ENCODE measurements at regions not wholly inside any gene's neighbourhood (a gene's known extent, or its start where the extent isn't known, plus 50 kb on each side); places are given as distances from the start of the nearest gene placed in this dataset.

DNA sequence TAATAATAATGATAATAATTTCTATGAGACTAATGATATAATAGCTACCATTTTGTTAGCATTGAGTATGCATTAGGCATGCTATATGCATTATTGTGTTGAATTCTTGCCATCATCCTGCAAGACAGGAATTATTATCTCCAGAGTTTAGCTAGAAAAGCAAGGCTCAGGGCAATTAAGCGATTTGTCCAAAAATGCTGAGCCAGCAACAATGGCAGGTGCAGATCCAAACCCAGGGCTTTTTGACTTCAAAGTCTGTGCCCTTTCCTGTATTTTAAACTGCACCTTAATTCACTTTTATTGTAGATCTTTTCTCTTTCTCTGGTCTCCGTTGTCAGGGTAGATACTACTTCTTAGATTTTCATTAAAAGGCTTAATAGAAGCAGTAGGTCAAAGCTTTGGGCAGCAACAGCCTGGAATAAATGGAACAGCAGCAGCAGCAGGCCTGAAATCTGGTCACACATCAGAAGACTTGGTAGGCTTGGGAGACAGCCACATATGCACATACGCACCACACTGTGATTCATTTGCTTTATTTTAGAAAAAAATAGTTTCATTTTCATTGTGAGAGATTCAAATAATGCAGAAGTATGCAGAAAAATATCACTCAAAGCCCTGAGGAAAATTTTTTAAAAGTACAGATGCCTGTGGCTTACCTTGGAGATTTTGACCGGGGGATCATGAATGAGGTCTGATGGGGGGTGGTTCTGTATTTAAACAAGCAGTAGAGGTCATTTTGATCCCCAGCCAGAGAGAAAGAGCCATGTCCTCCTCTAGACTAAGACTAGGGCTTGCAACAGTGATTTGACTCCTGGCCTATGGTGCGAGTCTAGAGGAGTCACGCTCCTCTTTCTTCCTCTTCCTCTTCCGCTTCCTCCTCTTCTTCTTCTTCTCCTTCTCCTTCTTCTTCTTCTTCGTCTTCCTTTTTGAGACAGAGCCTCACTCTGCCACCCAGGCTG, 455.7 kb downstream of the TSN start:
- no peaks in the 10 kb centered on the region for H3K27me3 ChIP-seq (ENCODE audit: control insufficient read depth, insufficient read depth, low read length)
- intact Hi-C loops (cut with DNase I) = no loop called here
- no peak overlapping the region for H3K27ac ChIP-seq (ENCODE audit: low read depth in 2 of 2, low read length in 2 of 2)
- no peak for TF ChIP-seq CTCF (IDR thresholded peaks at IDR 0.05; ENCODE audit: borderline replicate concordance, extremely low read depth, insufficient read depth)
- FAIRE-seq (no peak), DNase-seq (no peak)
- H3K9me3 ChIP-seq (ENCODE audit: control insufficient read depth in 2 of 3, insufficient read depth in 1 of 3, low read length in 3 of 3) = no peaks in the 10 kb centered on the region
- no peak overlapping the region for H3K9ac ChIP-seq (ENCODE audit: low read length in 3 of 3)
- H3K4me3 ChIP-seq (ENCODE audit: low read length in 3 of 3) = no peak overlapping the region
- H3K4me1 ChIP-seq (ENCODE audit: control insufficient read depth in 2 of 3, insufficient read depth in 2 of 3, low read depth in 1 of 3, low read length in 3 of 3) = no peaks in the 10 kb centered on the region
- no peaks in the 10 kb centered on the region for H3K36me3 ChIP-seq (ENCODE audit: control insufficient read depth in 2 of 3, insufficient read depth in 3 of 3, low read length in 3 of 3)

DNA sequence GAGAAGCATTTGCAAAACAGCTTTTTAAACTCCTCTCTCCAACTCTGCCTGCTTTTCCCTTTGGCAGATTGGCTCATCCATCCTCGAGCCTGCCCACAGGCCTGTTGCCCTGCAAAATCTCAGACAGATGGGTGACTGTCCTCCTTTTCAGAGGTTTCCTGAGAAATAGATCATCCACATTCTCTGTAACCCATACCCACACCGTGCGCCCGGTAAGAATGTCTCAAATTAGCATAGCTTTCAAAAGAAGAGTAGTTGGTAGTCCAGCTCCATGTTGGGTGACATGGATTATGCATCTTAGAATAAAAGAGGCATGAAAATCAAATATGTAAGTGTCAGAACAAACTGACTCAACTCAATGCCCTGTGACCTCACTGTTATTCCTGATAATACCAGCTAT, 457.9 kb downstream of the TSN start:
- Histone ChIP-seq H3K9me3 (ENCODE audit: control insufficient read depth in 2 of 3, insufficient read depth in 1 of 3, low read length in 3 of 3) (no peaks in the 10 kb centered on the region), H3K36me3 (ENCODE audit: control insufficient read depth in 2 of 3, insufficient read depth in 3 of 3, low read length in 3 of 3) (no peaks in the 10 kb centered on the region), H3K27ac (ENCODE audit: low read depth in 2 of 2, low read length in 2 of 2) (no peak overlapping the region), H3K4me3 (ENCODE audit: low read length in 3 of 3) (no peak overlapping the region), H3K9ac (ENCODE audit: low read length in 3 of 3) (no peak overlapping the region), H3K27me3 (ENCODE audit: control insufficient read depth, insufficient read depth, low read length) (no peaks in the 10 kb centered on the region), H3K4me1 (ENCODE audit: control insufficient read depth in 2 of 3, insufficient read depth in 2 of 3, low read depth in 1 of 3, low read length in 3 of 3) (no peaks in the 10 kb centered on the region)
- FAIRE-seq (no peak), DNase-seq (no peak)
- TF ChIP-seq CTCF (IDR thresholded peaks at IDR 0.05; ENCODE audit: borderline replicate concordance, extremely low read depth, insufficient read depth) = no peak
- intact Hi-C loops (cut with DNase I) = no loop called here

GRCh38 chr2:122216071-122216470, 460.6 kb downstream of the TSN start:
- TF ChIP-seq CTCF (IDR thresholded peaks at IDR 0.05; ENCODE audit: borderline replicate concordance, extremely low read depth, insufficient read depth) = no peak

More at GRCh38 chr2:122216071-122216470, 460.6 kb downstream of the TSN start:
- DNase-seq (no peak), FAIRE-seq (no peak)
- H3K36me3 ChIP-seq (ENCODE audit: control insufficient read depth in 2 of 3, insufficient read depth in 3 of 3, low read length in 3 of 3) = no peaks in the 10 kb centered on the region
- no peak overlapping the region for H3K4me3 ChIP-seq (ENCODE audit: low read length in 3 of 3)
- no peaks in the 10 kb centered on the region for H3K4me1 ChIP-seq (ENCODE audit: control insufficient read depth in 2 of 3, insufficient read depth in 2 of 3, low read depth in 1 of 3, low read length in 3 of 3)
- no peaks in the 10 kb centered on the region for H3K27me3 ChIP-seq (ENCODE audit: control insufficient read depth, insufficient read depth, low read length)
- no peak overlapping the region for H3K9ac ChIP-seq (ENCODE audit: low read length in 3 of 3)
- H3K27ac ChIP-seq (ENCODE audit: low read depth in 2 of 2, low read length in 2 of 2) = no peak overlapping the region
- intact Hi-C loops (cut with DNase I) = no loop called here
- H3K9me3 ChIP-seq (ENCODE audit: control insufficient read depth in 2 of 3, insufficient read depth in 1 of 3, low read length in 3 of 3) = no peaks in the 10 kb centered on the region
